ENCODE measurements at regions not wholly inside any gene's neighbourhood (a gene's known extent, or its start where the extent isn't known, plus 50 kb on each side); places are given as distances from the start of the nearest gene placed in this dataset.
"Not testable (repeated sequence)": the region's sequence is repeated elsewhere in the genome, so short reads cannot be mapped to it uniquely, and the experiment has no call there.

- DNase-seq = not testable (repeated sequence)
These were observed 226.8 kb upstream of the PLGLB2 start for GRCh38 chr2:87521057-87521456.

- not testable (repeated sequence) for DNase-seq
These were observed 226.4 kb upstream of the PLGLB2 start for GRCh38 chr2:87521489-87521888.

DNA sequence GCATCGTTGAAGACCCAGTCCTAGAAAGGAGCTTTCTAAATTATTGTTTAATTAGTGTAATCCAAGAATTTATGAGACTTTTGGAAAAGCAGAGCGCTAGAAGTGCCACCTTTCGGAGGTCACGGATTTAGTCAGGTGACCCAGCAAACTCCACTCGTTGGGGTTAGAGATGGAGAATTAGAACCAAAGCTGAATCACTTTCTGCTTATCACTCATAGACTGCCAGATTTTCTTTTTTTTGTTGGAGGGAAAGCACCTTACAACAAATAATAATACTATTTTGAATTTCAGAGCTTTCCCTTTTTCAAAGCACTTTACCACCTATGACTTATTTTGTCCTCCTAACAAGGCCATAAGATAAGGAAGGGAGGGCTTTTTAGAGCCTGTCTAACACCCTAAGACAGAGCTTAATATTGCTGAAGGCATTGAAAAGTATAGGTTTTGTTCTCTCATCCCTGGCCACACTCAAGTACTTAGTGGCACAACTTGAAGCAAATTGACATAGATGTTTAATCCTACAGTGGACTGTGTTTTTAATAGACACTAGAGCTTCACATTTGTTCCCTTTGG lies 223.2 kb upstream of the PLGLB2 start:
- DNase-seq = not testable (repeated sequence)

DNA sequence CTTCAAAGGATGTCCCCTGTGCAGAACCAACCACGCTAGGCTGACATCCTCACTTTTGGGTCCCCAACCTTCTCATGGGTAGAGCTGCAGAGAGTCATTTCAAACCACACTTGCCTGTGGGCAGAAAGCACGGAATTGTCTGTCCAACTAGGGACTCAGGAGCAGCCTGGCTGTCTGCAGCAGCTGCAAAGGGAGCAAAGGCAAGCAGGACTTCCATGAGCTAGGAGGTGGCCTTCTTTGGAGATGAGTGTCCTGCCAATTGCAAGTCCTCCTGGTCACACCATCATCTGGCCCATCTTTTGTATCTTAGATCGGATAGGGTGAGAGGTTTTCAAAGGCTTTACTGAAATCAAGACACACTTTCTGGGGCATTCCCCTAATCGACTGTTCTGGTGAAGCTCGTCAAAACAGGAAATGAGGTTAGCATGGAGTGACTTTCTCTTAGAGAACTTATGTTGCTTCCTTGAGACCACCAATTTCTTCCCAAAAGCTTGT lies 222.3 kb upstream of the PLGLB2 start:
- not testable (repeated sequence) for DNase-seq

GRCh38 chr2:87526258-87526657 lies 221.6 kb upstream of the PLGLB2 start:
- not testable (repeated sequence) for DNase-seq

DNA sequence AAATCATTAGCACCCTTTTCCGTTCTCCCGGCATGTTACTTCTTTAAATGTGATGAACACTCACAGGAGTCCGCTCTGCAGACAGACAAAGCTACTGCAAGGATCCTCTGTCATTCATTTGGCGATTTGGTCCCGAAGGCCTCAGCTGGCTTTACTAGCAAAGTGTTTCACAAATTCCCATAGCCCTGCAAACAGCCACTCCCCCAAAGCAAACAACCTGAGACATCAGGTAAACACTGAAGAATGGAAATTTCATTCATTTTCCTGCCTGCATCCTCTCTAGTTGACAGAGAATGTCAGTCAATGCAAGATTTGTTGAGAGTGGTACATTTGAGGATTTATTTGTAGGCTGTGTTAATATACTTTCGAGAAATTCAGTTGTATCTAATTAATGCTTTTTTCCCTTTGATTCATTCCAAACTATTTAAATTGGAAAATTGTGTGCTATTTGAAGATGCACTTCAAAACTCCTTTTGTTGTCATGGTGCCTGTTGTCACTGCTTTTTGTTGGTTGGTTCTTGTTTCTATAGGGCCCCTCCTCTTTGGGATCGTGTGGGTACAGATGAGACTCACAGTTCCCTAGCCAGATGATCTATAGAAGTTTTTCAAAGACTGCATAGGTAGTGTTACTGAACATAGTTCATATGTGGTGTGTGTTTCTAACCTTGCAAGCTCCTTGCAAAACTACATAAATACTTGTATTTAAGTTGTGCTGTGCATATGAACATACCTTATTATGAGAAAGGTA lies 215.7 kb upstream of the PLGLB2 start:
- DNase-seq = not testable (repeated sequence)

- peak; percentile 28 for DNase-seq
These were observed 214.3 kb upstream of the PLGLB2 start for GRCh38 chr2:87533390-87534272.

DNA sequence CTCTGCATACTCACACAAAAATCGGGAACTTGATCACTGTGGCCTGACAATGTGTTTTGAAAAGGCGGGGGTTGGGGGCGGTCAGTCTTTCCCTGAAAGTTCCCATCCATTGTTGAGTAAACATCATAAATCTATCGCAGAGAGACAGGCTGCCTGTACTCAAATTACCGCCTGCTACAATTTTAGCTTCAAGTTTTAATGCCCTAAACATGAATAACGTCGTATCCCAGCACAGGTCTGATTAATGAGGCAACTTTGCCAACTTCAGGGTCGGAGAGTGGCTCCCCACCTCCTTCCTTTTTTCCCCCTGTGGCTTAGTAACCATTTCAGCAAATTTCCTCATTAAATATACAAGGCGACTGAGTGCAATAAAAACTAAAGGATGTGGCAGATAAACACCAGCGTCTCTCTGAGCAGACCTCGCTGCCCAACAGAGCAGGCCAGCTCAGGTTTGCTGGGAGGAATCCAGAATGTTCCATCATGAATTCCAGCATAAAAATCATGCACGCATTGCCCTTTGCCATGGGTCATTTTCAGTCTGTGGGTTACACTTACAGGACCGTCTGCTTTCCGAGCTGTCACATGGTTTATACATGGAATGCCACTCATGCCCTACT lies 213.5 kb upstream of the PLGLB2 start:
- not testable (repeated sequence) for DNase-seq

GRCh38 chr2:87536427-87536826 lies 211.5 kb upstream of the PLGLB2 start:
- DNase-seq = not testable (repeated sequence)

DNA sequence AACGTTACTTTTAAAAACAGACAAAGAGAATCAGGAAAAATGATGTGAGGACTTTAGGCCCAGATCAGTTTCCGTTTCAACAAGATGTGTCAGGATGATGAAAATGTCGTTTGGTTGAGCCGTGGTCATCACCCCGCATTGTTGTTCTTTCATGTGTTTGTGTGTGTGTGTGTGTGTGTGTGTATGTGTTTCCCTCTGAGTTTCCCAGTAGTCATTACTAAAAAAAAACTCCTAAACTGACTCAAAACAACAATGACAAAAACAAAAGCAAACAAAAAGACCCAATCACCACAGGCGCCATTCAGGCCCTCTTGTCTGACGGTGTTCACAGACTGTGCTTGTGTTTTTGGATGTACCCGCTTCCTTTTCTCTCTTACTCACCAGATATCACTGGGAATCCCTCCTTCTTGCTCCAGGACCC lies 210.6 kb upstream of the PLGLB2 start:
- not testable (repeated sequence) for DNase-seq

GRCh38 chr2:87538268-87538667 lies 209.6 kb upstream of the PLGLB2 start:
- not testable (repeated sequence) for DNase-seq

DNA sequence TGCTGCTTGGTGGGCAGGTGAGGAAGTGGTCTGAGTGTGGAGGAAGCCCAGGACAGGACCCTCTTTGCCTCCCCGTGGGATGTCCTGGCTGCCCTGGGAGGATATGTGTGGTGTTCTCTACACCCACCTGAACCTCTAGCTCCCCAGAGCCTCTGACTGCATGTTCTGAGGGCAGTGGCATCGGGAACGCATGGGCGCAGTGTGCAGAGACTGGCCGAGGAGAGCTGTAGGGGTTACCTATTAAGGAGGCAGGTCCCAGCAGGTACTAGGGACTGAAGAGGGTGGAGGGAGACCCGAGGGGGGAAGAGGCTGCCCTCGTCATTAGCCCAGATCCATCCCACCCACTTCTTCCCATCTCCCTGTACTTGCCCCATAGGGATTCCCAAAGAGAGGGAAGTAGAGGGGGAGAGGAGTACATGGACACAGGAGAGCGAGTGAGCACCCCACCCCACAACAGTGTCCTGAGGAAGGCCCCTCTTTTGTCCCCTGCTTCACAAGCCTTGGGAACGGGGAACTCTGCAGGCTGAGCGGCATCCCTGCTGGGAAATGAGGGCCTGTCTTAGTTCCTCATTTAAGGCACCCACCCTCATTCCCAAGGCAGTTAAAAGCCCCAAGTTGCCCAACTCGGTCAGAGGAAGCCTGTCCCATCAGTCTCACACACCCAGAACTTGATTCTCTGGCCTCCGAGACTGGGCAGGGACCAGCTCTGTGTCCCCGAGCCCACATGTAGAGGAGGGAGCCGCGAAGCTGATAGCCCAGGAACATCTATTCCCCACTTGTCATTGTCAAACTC lies 208.5 kb upstream of the PLGLB2 start:
- not testable (repeated sequence) for DNase-seq

DNA sequence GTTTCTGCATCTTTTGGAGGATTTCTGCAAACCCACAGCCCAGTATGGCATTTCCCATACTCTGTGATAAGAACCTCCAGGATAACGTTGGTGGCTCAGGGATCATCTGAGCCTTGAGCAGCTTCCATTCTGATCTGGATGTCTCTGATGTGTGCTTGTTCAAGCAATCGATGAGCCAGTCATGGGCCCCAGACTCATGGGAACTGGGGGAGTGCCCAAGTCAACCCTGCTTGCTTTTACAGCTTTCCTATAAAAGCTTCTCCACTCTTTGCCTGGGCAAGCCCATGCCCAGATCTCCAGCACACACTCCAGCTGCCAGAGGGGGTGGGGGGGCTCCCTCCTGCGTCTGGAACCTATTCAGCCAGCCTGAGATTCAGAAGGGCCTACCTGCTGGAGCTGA lies 207.6 kb upstream of the PLGLB2 start:
- DNase-seq = not testable (repeated sequence)

DNA sequence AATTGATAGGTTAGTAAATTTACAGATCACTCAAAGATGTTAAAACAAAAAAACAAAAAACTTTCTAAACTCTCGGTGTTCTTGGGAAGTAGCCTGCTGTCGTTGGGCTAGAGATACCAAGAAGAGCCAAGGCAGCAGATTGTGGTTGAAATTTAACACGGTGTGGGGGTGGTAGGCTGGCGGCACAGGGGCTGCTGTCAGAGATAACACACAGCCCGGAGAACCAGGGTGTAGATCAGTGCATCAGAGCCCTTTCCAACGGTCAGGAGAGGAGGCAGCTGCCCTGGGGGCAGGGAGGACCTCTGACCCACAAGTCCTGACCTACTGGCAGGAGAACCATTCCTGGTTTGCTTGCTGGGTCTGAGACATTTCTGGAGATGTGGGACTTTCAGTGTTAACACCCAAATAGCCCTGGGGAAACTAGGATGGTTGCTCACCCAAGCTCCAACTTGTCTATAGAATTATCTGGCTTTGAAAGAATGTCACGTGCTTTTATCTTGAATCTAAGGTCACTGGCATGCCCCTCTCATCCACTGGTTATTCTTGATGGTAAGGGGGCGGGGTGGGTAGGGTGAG lies 205.2 kb upstream of the PLGLB2 start:
- peak; percentile 7 for DNase-seq

DNA sequence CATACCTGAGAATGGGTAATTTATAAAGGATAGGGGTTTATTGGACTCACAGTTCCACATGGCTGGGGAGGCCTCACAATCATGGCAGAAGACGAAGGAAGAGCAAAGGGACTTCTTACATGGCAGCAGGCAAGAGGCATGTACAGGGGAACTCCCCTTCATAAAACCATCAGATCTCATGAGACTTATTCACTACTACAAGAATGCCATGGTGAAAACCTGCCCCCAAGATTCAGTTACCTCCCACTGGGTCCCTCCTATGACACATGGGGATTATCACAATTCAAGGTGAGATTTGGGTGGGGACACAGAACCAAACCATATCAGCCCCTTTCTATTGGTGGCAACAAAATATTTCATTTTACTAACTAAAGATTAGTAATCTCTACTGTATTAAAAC lies 204.1 kb upstream of the PLGLB2 start:
- DNase-seq = not testable (repeated sequence)

GRCh38 chr2:87547106-87547505 lies 200.8 kb upstream of the PLGLB2 start:
- not testable (repeated sequence) for DNase-seq

- DNase-seq = not testable (repeated sequence)
These were observed 199.9 kb upstream of the PLGLB2 start for GRCh38 chr2:87547966-87548365.

DNA sequence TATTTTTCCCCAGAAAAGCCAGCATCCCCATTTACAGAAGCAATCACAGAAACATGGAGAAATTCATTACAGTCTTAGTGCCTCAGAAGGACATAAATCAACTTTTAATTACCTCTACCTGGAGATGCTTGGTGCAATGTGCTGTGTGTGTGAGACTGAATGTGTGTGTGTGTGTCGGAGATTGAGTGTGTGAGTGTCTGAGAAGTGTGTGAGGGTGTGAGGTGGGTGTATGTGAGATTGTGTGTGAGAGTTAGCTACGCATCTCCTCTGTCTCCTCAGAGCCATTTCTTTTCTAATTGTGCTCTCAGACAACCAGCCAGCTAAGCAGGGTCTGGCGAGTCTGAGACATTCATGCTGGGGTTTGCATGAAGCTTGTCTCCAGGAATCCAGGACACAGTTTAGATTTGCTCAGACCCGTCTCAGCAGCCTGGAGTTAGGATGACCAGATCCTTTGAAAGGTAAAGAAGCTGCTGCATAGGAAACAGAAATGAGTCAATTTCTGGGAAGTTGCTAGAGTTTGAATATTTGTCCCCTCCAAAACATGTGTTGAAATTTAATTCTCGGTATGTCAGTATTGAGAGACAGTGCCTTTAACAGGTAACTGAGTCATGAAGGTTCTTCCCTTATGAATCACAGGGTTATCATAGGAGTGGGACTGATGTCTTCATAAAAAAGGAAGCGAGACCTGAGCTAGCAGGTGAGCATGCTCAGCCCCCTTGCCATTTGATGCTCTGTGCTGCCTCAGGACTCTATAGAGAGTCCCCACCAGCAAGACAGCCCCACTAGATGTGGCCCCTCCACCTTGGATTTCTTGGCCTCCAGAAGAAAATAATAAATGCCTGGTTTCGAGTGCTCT lies 199.0 kb upstream of the PLGLB2 start:
- not testable (repeated sequence) for DNase-seq

DNA sequence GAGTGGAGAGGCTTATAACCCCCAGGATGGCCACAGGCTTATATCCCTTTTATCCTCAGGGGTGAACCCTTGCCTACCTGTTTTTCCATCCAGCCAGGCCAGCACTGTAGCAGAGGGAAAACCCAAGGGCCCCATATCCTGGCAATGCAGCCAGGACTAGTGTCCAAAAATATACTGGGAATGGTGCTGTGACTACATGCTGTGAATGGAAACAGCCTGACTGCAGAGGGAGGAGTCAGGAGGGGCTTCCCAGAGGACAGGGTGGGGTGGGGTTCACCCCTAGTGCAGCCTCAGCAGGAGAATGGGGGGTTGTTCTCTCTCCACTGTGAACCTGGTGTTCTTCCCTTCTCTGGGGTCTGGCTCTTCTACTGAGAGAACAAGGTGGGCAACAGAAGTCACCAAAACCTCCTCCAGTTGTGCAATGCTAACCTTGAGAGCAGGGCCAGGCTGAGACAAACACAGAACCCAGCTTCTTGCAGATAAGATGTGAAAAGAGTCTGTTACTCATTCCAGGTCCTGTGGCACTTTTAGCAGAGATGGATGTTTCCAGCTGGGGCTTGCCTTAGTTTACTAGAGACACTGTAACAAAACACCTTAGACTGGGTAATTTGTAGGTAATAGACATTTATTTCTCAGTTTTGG lies 198.2 kb upstream of the PLGLB2 start:
- DNase-seq = not testable (repeated sequence)

GRCh38 chr2:87554678-87555077 lies 193.2 kb upstream of the PLGLB2 start:
- not testable (repeated sequence) for DNase-seq

Measured in fibroblast of skin of right quadriceps (primary cell).